ENCODE measurements at regions not wholly inside any gene's neighbourhood (a gene's known extent, or its start where the extent isn't known, plus 50 kb on each side); places are given as distances from the start of the nearest gene placed in this dataset.

DNA sequence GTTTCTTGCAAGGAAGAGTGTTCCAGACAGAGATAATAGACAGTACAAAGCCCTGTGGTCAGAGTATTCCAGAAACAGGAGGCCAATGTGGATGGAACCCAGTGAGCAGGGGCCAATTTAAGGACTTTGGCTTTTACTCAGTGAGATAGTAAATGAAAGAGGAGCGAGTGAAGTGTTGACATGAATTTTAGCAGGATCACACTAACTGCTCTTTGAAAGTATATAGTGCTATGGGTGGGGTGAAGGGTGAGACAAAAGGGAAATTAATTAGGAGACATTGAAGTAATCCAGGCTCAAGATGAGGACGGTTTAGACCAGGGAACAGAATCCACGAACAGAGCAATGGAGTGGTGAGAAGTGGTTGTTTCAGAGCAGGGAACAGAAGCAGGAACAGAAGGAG is 62.2 kb upstream of the TES start:
- TF ChIP-seq, protein P1, sequence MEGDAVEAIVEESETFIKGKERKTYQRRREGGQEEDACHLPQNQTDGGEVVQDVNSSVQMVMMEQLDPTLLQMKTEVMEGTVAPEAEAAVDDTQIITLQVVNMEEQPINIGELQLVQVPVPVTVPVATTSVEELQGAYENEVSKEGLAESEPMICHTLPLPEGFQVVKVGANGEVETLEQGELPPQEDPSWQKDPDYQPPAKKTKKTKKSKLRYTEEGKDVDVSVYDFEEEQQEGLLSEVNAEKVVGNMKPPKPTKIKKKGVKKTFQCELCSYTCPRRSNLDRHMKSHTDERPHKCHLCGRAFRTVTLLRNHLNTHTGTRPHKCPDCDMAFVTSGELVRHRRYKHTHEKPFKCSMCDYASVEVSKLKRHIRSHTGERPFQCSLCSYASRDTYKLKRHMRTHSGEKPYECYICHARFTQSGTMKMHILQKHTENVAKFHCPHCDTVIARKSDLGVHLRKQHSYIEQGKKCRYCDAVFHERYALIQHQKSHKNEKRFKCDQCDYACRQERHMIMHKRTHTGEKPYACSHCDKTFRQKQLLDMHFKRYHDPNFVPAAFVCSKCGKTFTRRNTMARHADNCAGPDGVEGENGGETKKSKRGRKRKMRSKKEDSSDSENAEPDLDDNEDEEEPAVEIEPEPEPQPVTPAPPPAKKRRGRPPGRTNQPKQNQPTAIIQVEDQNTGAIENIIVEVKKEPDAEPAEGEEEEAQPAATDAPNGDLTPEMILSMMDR (IDR thresholded peaks at IDR 0.05) = no peak
- TF ChIP-seq ZFX (IDR thresholded peaks at IDR 0.05; ENCODE audit: borderline replicate concordance) = no peak
